GM12872 (cell line): ENCODE measurements at regions not wholly inside any gene's neighbourhood (a gene's known extent, or its start where the extent isn't known, plus 50 kb on each side); places are given as distances from the start of the nearest gene placed in this dataset.

ENCODE experiments used
- CTCF ChIP-seq: IDR thresholded peaks from 3 replicates; pipeline ENCODE4 v1.5.1; 2011; ENCODE audit warnings: low read depth, mild to moderate bottlenecking, low read length, moderate library complexity; ENCODE audit not compliant: insufficient read depth

GRCh38 chr7:131931370-131931769 is 374.9 kb upstream of the PODXL start:
- TF ChIP-seq CTCF: no peak

DNA sequence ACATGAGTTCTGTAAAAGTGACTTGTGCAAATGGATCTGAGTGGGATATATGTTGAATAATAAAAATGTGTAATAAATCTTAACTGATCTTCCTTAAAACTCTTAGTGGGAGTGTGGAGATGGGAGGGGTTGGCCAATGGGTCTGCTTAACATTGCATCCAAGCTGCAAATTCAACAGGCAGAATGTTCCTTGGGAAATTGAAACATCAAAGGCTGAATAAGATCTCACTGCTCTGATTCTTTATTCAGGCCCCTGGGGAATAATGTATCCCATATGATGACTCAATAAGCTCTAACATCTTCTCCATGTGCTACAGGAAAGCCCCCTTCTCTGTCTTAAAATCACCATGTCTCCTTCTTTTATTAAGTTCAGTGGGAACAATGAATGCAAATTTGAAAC is 373.2 kb upstream of the PODXL start:
- TF ChIP-seq CTCF: no peak

GRCh38 chr7:131927770-131928423 is 371.5 kb upstream of the PODXL start:
- TF ChIP-seq CTCF: no peak

DNA sequence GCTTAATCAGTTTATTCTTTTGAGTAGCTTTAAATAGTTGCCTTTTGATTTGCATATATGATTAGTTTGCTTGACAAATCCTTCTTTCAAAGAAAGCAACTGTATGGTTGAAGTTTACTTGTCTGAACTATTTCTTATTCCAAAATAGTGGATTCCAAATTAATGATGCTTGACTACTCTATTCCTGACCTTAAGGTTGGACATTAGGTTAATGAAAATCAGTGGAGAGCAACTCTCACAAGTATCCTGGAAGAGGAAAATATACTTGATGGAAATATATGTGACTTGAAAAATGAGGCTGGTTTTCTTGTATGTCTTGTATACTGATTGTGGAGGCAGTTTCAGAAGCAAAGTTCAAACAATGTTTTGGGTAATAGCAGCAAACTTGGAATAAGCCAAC is 369.2 kb upstream of the PODXL start:
- no peak for TF ChIP-seq CTCF

DNA sequence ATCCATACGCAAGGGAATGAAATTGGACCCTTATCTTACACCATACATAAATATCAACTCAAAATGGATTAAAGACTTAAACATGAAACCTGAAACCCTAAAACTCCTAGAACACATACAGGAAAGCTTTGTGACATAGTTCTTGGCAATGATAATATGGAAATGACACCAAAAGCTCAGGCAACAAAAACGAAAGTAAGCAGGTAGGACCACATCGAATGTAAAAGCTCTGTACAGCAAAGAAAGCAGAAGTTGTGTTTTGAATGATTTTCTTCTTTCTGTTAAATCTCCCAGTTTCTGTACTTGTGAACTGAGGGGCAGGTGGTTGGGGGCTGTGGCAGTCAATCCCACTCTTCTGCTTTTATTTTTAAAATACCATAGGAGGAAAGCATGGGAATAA is 368.4 kb upstream of the PODXL start:
- no peak for TF ChIP-seq CTCF

GRCh38 chr7:131921016-131921415 is 364.6 kb upstream of the PODXL start:
- no peak for TF ChIP-seq CTCF

DNA sequence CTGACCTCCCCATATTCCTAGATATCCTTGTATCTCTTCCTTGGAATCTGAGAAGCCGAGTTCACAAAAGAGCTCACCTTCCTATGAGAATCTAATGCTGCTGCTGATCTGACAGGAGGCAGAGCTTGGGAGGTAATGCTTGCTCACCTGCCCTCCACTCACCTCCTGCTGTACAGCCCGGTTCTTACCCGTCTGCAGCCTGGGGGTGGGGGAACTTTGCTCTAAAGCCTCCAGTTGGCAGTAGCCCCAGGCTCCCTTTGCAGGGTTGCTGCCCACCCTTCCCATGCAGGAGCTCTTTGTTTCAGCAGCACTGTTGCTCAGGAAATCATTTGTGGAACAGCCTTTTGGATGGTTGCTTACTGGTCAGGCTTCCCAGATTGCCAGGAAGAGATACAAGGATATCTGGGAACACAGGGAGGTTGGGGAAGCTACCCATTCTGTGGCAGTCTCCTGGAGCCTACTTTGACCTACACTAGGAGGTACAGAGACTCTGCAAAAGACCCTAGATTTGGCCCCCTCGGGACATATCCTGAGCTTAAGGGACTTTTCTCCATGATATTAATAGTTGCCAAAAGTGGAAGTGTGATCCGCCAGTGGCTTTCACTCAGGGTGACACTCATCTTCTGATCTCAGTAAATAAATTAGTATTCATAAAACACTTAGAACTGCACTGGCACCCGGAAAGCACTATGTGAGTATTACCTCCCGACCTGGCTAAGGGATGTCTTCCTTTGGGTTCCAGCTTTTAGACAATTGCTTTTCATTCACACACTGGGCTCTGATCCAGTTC is 363.7 kb upstream of the PODXL start:
- TF ChIP-seq CTCF: no peak
